Activated CD4-positive, alpha-beta T cell treated with anti-CD3 and anti-CD28 coated beads, Interleukin-2, amount 10 ng/mL, durations not matched to agents 24 days and 14 days (primary cell): ENCODE measurements at regions not wholly inside any gene's neighbourhood (a gene's known extent, or its start where the extent isn't known, plus 50 kb on each side); places are given as distances from the start of the nearest gene placed in this dataset.

ENCODE experiments used
- DNase-seq: peaks from one replicate; pipeline ENCODE4 v3.0.0; 2022
- H3K27ac Mint-ChIP-seq: one replicate; pipeline ENCODE4 v1.8.0; 2022; ENCODE audit warnings: mild to moderate bottlenecking, mixed read lengths
- H3K27me3 Mint-ChIP-seq: one replicate; pipeline ENCODE4 v1.8.0; 2022; ENCODE audit warnings: mixed read lengths
- H3K36me3 Mint-ChIP-seq: one replicate; pipeline ENCODE4 v1.8.0; 2022; ENCODE audit warnings: low read depth, mild to moderate bottlenecking, mixed read lengths
- H3K4me1 Mint-ChIP-seq: one replicate; pipeline ENCODE4 v1.8.0; 2021; ENCODE audit warnings: mixed read lengths
- H3K4me3 Mint-ChIP-seq: one replicate; pipeline ENCODE4 v1.8.0; 2022; ENCODE audit warnings: mild to moderate bottlenecking, moderate library complexity, mixed read lengths
- H3K9me3 Mint-ChIP-seq: one replicate; pipeline ENCODE4 v1.8.0; 2021; ENCODE audit warnings: mixed read lengths
- intact Hi-C: fragments of 100-400 bp; cut with micrococcal nuclease; formaldehyde crosslinking; loops from one replicate; pipeline ENCODE4 v1.15.1; 2023

DNA sequence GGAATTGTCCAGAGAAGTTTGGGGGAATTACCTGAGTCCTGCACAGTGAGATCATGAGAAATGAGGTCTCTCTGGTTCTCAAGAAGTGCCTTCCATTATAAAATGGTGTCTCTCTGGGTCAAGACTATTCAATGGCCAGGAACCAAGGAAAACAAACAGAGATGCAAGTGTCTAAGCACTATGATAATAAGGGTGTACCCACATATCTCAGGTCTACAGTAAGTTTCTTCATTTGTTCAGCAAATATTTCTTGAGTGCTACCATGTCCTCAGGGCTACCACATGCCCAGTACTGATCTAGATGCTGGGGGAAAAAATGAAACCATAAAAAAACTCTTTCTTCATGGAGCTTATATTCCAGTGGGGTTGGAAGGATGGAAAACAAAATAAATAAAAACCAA lies 170.0 kb downstream of the ACKR3 start:
- no peaks in the 10 kb centered on the region for H3K36me3 Mint-ChIP-seq

DNA sequence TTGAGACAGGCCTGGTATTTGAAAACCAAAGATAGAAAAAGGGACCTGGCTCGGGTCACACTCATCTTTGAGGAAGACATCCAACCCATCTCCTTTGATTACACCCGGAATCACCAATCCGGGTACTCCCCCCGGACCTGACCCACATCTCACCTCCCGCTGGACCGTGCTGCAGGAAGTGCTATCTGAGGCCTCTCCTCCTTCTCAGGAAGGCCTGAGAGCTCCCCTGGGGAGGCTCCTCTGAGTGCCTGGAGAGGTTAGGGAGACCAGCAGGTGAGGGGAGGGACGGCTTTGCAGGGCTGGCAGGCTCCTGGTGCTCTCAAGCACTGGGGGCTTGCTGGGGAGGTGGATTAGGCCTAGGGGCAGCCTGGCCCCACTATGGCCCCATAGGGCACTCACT lies 170.9 kb downstream of the ACKR3 start:
- Mint-ChIP-seq H3K27me3 (peaks cover 7% of the 10 kb centered on the region), H3K4me1 (no peaks in the 10 kb centered on the region), H3K4me3 (no peak overlapping the region)

More for the DNA sequence above, 170.0 kb downstream of the ACKR3 start:
- no peak overlapping the region for H3K27ac Mint-ChIP-seq
- peaks cover 7% of the 10 kb centered on the region for H3K27me3 Mint-ChIP-seq
- H3K4me3 Mint-ChIP-seq = no peak overlapping the region
- H3K9me3 Mint-ChIP-seq = no peaks in the 10 kb centered on the region
- intact Hi-C loops = no loop called here
- DNase-seq = no peak
- no peaks in the 10 kb centered on the region for H3K4me1 Mint-ChIP-seq

DNA sequence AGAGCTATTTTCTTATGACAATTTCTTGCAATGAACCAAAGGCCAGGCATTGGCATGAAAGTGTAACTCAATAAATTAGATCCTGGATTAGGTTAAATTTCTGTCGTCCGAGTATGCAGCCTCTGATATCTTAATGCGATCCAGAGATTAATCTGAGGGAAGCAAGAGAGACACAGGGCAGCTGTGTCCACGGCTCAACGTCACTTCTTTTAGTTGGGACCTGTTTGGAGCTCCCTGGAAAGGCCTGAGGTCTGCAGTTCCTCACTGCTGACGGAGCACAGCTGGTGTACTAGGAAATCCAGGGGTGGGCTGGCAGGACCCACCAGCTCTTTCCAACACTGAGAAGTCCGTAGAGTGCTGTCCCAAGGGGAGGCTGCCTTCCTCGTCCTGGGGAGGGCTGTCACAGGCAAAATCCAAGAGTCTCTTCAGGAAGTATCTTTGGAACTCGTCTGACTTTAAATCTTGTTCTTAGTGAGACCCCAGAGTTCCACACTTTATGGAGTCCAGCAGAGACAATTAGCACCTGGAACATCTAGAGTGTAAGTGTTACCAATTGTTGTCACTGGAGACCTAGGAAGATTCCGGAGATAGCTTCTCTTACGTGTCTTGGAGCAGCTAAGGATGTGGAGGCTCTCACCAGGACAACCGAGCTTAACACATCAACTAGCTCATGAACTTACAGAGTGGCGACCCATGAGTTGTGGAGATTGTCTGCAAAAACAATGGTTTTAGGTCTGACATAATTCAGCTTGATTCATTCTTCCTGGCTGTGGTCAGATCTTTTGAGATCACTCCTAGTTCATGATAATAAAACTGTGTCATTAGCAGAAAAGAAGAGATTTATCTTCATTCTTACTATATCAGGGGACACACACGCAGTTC lies 173.7 kb downstream of the ACKR3 start:
- H3K4me3 Mint-ChIP-seq = no peak overlapping the region
- H3K4me1 Mint-ChIP-seq = no peaks in the 10 kb centered on the region
- H3K36me3 Mint-ChIP-seq = no peaks in the 10 kb centered on the region
- no peak for DNase-seq
- H3K27me3 Mint-ChIP-seq = peaks cover 5% of the 10 kb centered on the region
- intact Hi-C loops = no loop called here
- no peak overlapping the region for H3K27ac Mint-ChIP-seq
- no peaks in the 10 kb centered on the region for H3K9me3 Mint-ChIP-seq

More for the DNA sequence above, 170.9 kb downstream of the ACKR3 start:
- intact Hi-C loops = no loop called here
- no peaks in the 10 kb centered on the region for H3K9me3 Mint-ChIP-seq
- H3K27ac Mint-ChIP-seq = no peak overlapping the region
- H3K36me3 Mint-ChIP-seq = no peaks in the 10 kb centered on the region
- peak; percentile 50 for DNase-seq

DNA sequence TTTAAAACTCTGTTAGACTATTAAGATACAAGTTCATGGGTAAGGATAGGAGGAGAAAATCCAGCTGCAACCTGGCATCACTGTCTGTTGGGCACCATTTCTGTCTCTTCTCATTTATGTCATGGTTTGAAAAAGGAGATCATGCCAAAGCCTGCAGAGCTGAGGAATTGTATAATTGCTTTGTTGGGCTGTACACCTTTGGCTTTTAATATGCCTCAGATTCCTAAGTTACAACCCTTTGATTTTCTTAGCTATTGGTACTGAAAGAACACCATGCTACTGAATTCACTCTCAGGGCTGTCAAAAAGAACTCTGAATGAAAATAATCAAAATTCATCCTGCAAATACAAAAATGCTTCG lies 174.3 kb downstream of the ACKR3 start:
- intact Hi-C loops = no loop called here
- H3K27me3 Mint-ChIP-seq = peaks cover 5% of the 10 kb centered on the region
- no peaks in the 10 kb centered on the region for H3K9me3 Mint-ChIP-seq
- H3K4me1 Mint-ChIP-seq = no peaks in the 10 kb centered on the region
- DNase-seq = no peak
- no peak overlapping the region for H3K4me3 Mint-ChIP-seq
- H3K36me3 Mint-ChIP-seq = no peaks in the 10 kb centered on the region
- no peak overlapping the region for H3K27ac Mint-ChIP-seq

DNA sequence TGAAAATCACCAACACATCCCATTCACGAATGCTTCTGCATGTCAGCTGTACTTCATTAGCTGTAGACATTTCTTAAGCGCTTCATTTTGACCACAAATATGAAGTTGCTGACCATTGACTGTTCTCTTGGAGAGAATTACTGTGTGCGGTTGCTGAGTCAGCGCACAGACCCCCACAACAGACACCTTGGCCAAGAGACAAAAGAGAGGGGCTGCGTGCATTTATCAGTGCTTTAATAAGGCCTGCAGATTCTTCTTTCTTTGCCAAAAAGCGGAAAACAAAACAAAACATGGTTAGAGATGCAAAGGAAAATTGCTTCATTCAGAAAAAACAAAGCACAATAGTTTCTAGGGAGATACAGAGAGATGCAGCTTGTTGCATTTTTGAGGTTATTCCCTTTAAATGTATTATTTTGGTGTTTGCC lies 174.7 kb downstream of the ACKR3 start:
- Mint-ChIP-seq H3K4me3 (no peak overlapping the region), H3K9me3 (no peaks in the 10 kb centered on the region), H3K27ac (no peak overlapping the region), H3K36me3 (no peaks in the 10 kb centered on the region), H3K4me1 (no peaks in the 10 kb centered on the region), H3K27me3 (peaks cover 5% of the 10 kb centered on the region)
- intact Hi-C loops = no loop called here
- DNase-seq = no peak

DNA sequence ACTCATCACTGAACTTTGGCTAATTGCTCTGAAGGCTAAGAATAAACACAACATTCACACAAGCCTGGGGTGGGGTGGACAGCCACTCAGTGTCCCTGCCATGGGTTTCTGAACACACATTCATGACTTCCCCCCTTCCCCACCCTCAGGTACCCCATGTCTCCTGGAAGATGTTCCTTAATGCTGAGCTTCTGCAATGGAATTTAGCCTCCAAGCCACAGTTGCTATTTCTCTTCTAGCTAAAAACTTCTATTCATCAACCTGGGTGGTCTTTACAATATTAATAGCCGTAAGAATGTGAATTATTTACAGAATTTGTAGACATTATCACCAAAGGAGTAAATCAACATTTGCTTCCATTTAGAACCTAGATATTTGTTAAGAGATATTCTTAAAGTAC lies 175.1 kb downstream of the ACKR3 start:
- no peak for DNase-seq
- no peaks in the 10 kb centered on the region for H3K9me3 Mint-ChIP-seq
- H3K4me1 Mint-ChIP-seq = no peaks in the 10 kb centered on the region
- peaks cover 5% of the 10 kb centered on the region for H3K27me3 Mint-ChIP-seq
- intact Hi-C loops = no loop called here
- no peak overlapping the region for H3K27ac Mint-ChIP-seq
- no peak overlapping the region for H3K4me3 Mint-ChIP-seq
- no peaks in the 10 kb centered on the region for H3K36me3 Mint-ChIP-seq

DNA sequence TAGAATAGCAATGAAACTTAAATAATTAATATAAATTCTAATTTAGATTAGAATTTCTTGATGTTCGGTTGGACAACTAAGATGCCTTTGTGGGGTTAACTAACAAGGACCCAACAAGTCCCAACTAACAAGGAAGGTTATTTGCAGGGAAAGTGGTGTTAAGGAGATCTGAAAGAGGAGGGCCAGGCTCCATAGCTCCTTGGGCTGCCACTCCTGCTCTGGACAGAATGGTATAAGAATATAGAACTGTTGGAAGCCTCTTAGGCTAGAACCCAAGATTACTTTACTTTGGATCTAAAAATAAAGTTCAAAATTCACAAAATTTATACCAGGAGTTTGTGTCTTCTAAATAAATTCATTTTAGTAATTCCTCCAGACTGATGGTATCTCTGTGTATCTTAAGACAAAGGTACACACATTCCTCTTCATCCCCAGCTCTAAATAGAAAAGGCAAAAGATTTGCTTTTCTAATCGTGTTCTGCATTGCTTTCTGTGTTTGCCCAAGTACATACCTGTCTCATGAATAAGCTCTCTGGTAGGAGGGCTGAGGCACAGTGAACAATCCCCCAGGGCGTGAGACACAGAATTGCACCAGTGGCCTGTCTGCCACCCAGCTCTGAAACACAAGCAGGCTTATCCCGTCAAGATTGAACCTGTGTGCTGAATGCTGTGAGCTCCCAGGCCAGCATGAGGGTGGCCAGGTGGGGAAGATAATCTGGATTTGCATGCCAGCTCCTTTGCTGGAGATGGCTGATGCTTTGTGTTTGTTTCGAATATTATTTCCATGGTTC lies 176.0 kb downstream of the ACKR3 start:
- intact Hi-C loops = no loop called here
- DNase-seq = peak; percentile 48
- peaks cover 5% of the 10 kb centered on the region for H3K27me3 Mint-ChIP-seq
- H3K9me3 Mint-ChIP-seq = no peaks in the 10 kb centered on the region
- H3K36me3 Mint-ChIP-seq = no peaks in the 10 kb centered on the region
- H3K27ac Mint-ChIP-seq = no peak overlapping the region
- no peak overlapping the region for H3K4me3 Mint-ChIP-seq
- H3K4me1 Mint-ChIP-seq = no peaks in the 10 kb centered on the region

DNA sequence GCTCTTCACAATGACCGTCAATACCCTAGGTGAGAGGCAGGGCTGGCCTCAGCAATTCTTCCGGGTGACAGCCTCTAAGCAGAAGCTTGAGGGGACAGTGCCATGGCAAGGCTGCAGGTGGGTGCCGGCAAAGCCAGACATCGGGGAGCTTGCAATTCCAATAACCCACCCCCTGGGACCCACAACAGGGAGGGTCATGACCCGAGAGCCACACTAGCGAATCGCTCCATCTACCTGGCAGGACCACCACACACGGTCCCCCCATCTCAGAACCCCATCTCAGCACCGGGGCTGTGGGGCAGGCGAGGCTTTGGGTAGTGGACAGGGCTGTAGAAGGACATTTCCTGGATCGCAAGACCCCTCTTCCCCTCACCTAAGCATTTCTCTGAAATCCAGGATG lies 177.2 kb downstream of the ACKR3 start:
- Mint-ChIP-seq H3K36me3 (no peaks in the 10 kb centered on the region), H3K4me1 (no peaks in the 10 kb centered on the region), H3K4me3 (no peak overlapping the region), H3K9me3 (no peaks in the 10 kb centered on the region), H3K27ac (no peak overlapping the region), H3K27me3 (peaks cover 5% of the 10 kb centered on the region)
- intact Hi-C loops = no loop called here
- DNase-seq = peak; percentile 33

DNA sequence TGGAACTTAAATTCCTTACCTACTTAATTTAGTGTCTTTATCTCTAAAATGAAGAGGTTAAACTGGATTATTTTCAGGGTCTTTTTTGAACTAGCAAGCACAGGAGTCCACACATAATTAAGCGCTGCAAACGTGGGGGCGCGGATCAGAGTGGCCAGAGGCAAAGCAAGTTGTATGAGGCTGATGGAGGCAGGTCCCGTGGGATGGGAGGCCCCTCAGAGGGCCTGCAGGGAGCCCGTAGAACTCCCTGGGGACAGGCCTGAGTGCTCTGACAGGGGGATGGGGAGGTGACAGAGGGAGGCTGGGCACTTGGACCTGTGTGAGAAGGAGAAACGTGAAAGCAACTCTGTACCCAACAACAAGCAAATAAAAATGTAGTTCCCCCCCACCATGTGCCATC lies 177.8 kb downstream of the ACKR3 start:
- Mint-ChIP-seq H3K4me3 (no peak overlapping the region), H3K27ac (no peak overlapping the region), H3K36me3 (no peaks in the 10 kb centered on the region), H3K27me3 (peaks cover 3% of the 10 kb centered on the region), H3K9me3 (no peaks in the 10 kb centered on the region), H3K4me1 (no peaks in the 10 kb centered on the region)
- peak; percentile 31 for DNase-seq
- intact Hi-C loops = no loop called here

DNA sequence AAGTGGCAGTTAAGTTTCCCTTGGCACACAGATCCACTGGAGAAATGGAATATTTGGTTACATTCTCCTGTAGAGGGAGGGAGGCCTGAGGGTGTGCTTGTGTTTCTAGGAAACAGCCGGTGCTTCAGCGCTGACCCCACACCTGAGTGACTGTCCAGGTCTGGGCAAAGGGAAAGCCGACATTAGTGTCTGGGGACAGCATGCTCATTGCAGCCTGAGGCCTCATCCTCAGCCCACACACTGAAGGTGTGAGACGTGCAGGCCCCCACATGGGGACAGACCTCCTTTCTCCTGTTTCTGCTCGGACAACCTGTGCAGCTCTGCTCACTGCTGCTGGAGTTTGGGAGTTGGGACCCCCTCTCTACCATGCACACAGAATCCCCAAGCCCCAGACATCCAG lies 178.3 kb downstream of the ACKR3 start:
- Mint-ChIP-seq H3K27ac (no peak overlapping the region), H3K9me3 (no peaks in the 10 kb centered on the region), H3K36me3 (no peaks in the 10 kb centered on the region), H3K4me3 (no peak overlapping the region), H3K4me1 (no peaks in the 10 kb centered on the region), H3K27me3 (peaks cover 3% of the 10 kb centered on the region)
- peak; percentile 47 for DNase-seq
- intact Hi-C loops = no loop called here

DNA sequence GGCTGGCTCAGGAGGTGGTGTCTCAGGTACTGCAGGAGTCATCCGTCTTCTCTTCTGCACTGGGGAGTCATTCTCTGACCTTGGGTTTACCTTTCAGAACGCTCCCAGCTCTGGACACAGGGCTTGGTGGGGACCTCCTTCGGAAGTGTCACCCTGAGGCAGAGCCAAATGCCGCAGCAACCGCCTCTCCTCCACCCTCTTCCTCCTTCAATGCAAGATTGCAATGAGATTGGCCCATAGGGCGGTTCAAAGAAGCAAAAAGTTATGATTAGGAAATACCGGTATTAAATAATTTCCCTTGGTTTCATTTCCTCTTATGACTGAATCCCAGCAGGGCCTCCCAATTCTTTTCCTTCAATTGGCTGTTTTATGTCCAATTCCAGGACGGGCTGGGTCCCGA lies 178.8 kb downstream of the ACKR3 start:
- no peaks in the 10 kb centered on the region for H3K4me1 Mint-ChIP-seq
- no peak overlapping the region for H3K27ac Mint-ChIP-seq
- no peak overlapping the region for H3K4me3 Mint-ChIP-seq
- no peaks in the 10 kb centered on the region for H3K36me3 Mint-ChIP-seq
- peaks cover 3% of the 10 kb centered on the region for H3K27me3 Mint-ChIP-seq
- intact Hi-C loops = no loop called here
- no peaks in the 10 kb centered on the region for H3K9me3 Mint-ChIP-seq
- no peak for DNase-seq

DNA sequence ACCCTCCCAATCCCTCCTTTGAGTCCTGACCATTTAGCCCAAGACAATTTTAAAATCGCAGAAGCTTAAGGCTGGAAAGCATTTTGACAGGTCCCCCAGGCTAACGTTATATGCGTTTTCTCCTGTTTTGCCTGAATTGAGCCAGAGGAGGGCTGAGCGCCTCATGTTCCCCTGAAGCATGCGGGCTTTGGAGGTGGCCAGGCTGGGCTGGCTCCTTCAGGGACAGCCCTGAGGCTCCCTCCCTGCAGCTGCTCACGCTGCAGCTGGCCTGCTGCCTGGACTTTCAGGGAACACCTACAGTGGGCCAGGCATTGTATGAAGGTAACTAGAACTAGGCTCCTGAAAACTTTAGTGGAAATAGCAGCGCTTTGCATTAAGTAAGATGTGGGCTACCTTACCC lies 179.2 kb downstream of the ACKR3 start:
- H3K9me3 Mint-ChIP-seq = no peaks in the 10 kb centered on the region
- H3K4me1 Mint-ChIP-seq = no peaks in the 10 kb centered on the region
- no peak overlapping the region for H3K4me3 Mint-ChIP-seq
- no peaks in the 10 kb centered on the region for H3K36me3 Mint-ChIP-seq
- peaks cover under 1% of the 10 kb centered on the region for H3K27me3 Mint-ChIP-seq
- H3K27ac Mint-ChIP-seq = no peak overlapping the region
- intact Hi-C loops = no loop called here
- no peak for DNase-seq

DNA sequence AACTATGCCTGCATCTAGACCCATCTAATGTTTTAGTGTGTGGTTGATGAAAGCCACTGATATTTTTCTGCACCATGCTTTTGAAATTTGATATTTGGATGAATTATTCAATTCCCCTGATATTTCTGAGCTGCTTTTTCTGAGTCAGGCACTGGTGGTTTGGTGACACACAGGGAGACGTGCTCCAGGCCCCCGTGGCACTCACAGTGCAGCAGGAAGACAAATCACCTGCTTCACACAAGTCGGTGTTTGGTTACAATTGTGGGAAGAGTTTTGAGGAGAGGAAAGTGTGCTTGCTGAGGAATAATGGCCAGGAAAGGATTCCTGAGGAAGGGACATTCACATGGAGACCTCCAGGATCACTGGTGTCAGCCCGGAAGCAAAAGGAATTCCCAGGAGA lies 179.7 kb downstream of the ACKR3 start:
- H3K4me1 Mint-ChIP-seq = no peaks in the 10 kb centered on the region
- H3K9me3 Mint-ChIP-seq = no peaks in the 10 kb centered on the region
- no peaks in the 10 kb centered on the region for H3K36me3 Mint-ChIP-seq
- no peak overlapping the region for H3K4me3 Mint-ChIP-seq
- no peak for DNase-seq
- no peaks in the 10 kb centered on the region for H3K27me3 Mint-ChIP-seq
- intact Hi-C loops = no loop called here
- no peak overlapping the region for H3K27ac Mint-ChIP-seq

DNA sequence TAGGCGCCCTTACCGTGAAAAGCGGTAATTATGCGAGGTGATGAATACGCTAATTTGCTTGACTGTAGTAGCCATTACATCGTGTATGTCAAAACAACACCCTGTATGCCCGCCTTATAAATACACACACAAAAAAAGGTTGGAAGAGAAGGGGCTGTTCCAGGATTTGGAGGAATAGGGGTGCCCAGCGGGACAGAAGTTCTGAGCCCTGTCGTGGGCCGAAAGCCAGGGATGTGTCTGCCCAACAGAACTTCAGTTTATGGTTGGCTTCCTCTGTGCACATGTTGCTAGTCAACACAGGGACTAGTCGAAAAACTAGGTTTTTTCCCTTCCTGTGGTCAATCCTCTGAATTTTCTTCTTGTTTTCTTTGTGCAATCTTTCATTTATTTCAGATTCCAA lies 182.5 kb downstream of the ACKR3 start:
- Mint-ChIP-seq H3K27me3 (no peaks in the 10 kb centered on the region), H3K36me3 (no peaks in the 10 kb centered on the region), H3K9me3 (no peaks in the 10 kb centered on the region), H3K27ac (no peak overlapping the region), H3K4me1 (no peaks in the 10 kb centered on the region), H3K4me3 (no peak overlapping the region)
- intact Hi-C loops = no loop called here
- no peak for DNase-seq
